Endothelial cell of umbilical vein (primary cell): ENCODE measurements at regions not wholly inside any gene's neighbourhood (a gene's known extent, or its start where the extent isn't known, plus 50 kb on each side); places are given as distances from the start of the nearest gene placed in this dataset.

Experiments
- BruUV-seq: library from RNA; stranded (reverse); fragments of 400-500 nt; replicated peaks from 2 replicates; lab custom pipeline; 2021; lab: Mats Ljungman, UMichigan
- CTCF ChIA-PET: fragments of 300-600, 350-600 bp; sonication (Branson Sonifier 250); formaldehyde crosslinking; loops from one replicate; lab custom pipeline; 2021; ENCODE audit warnings: antibody characterized with exemption, inconsistent platforms; lab: Charles Lee
- POLR2A ChIA-PET: fragments of 300-600, 350-600 bp; sonication (Branson Sonifier 250); formaldehyde crosslinking; loops from one replicate; lab custom pipeline; 2021; ENCODE audit warnings: antibody characterized with exemption, inconsistent platforms; lab: Charles Lee
- DNase-seq: peaks from one replicate; pipeline ENCODE4 v3.0.0-alpha.2; 2011; ENCODE audit warnings: low read depth, low spot score
- FAIRE-seq: peaks from 2 replicates; lab custom pipeline; 2011; peaks lifted over from hg19 to GRCh38; lab: Jason Lieb, UNC
- H2AFZ ChIP-seq: 2 replicates; pipeline ENCODE4 v1.6.0; 2012; ENCODE audit warnings: low read depth, low read length, control low read depth, inconsistent platforms
- H3K27ac ChIP-seq: 2 replicates; pipeline ENCODE4 v1.5.1; 2011; ENCODE audit warnings: low read depth, mild to moderate bottlenecking, control low read depth, low read length, moderate library complexity; ENCODE audit not compliant: insufficient read depth
- H3K27me3 ChIP-seq, 2 experiments: 2 replicates each; pipeline versions ENCODE4 v1.6.0 to v1.6.1; 2011; ENCODE audit warnings: low read length in 2 of 2, mixed read lengths in 1 of 2; ENCODE audit not compliant: control insufficient read depth in 2 of 2, insufficient read depth in 2 of 2
- H3K36me3 ChIP-seq, 2 experiments: 2 replicates in 1 of 2; 3 replicates in 1 of 2; pipeline ENCODE4 v1.5.1; 2011; ENCODE audit warnings: low read length in 2 of 2, mild to moderate bottlenecking in 1 of 2, moderate library complexity in 1 of 2; ENCODE audit not compliant: control insufficient read depth in 2 of 2, insufficient read depth in 2 of 2; ENCODE audit errors: extremely low read depth in 1 of 2
- H3K4me1 ChIP-seq: 3 replicates; pipeline ENCODE4 v1.5.1; 2011; ENCODE audit warnings: mild to moderate bottlenecking, low read length; ENCODE audit not compliant: control insufficient read depth, insufficient read depth; ENCODE audit errors: extremely low read depth
- H3K4me2 ChIP-seq: 2 replicates; pipeline ENCODE4 v1.6.1; 2011; ENCODE audit warnings: low read length, control low read depth, mixed read lengths; ENCODE audit not compliant: insufficient read depth
- H3K4me3 ChIP-seq, 3 experiments: fragments of 200-600 bp in 1 of 3; sonication (generic), shearing (Covaris generic) in 1 of 3; replicated peaks in 1 of 3; 2 replicates each; pipeline ENCODE4 v1.5.1; 2011 to 2016; ENCODE audit warnings: control low read depth in 3 of 3, low read length in 3 of 3, mild to moderate bottlenecking in 2 of 3, inconsistent platforms in 1 of 3, low read depth in 1 of 3, moderate library complexity in 1 of 3; ENCODE audit not compliant: insufficient read depth in 1 of 3
- H3K79me2 ChIP-seq: 2 replicates; pipeline ENCODE4 v1.6.0; 2012; ENCODE audit warnings: low read length, inconsistent platforms; ENCODE audit not compliant: control insufficient read depth, insufficient read depth
- H3K9ac ChIP-seq: replicated peaks from 2 replicates; pipeline ENCODE3; 2011; ENCODE audit warnings: low read length, control low read depth; ENCODE audit not compliant: insufficient read depth; ENCODE audit errors: extremely low read depth
- H3K9me1 ChIP-seq: replicated peaks from 3 replicates; pipeline ENCODE4 v1.6.0; 2011; ENCODE audit warnings: mild to moderate bottlenecking, low read length; ENCODE audit not compliant: control insufficient read depth, insufficient read depth; ENCODE audit errors: extremely low read depth
- H3K9me3 ChIP-seq: replicated peaks from 2 replicates; pipeline ENCODE4 v1.5.1; 2012; ENCODE audit warnings: low read length, inconsistent platforms; ENCODE audit not compliant: control insufficient read depth, insufficient read depth
- H4K20me1 ChIP-seq: replicated peaks from 2 replicates; pipeline ENCODE3; 2011; ENCODE audit warnings: mild to moderate bottlenecking, low read length; ENCODE audit not compliant: control insufficient read depth, insufficient read depth; ENCODE audit errors: extremely low read depth
- CTCF ChIP-seq, 2 donors: IDR thresholded peaks; 1 replicate in 1 of 2; 2 replicates in 1 of 2; pipeline ENCODE4 v1.5.1; 2011; ENCODE audit warnings: low read length in 2 of 2, mild to moderate bottlenecking in 2 of 2, moderate library complexity in 2 of 2, control low read depth in 1 of 2, inconsistent platforms in 1 of 2, low read depth in 1 of 2; ENCODE audit not compliant: insufficient read depth in 1 of 2; ENCODE audit errors: extremely low read depth in 1 of 2
- EZH2 ChIP-seq: IDR thresholded peaks from 2 replicates; pipeline ENCODE4 v1.6.1; 2012; ENCODE audit warnings: borderline replicate concordance, low read depth, mild to moderate bottlenecking, moderate library complexity, low read length, inconsistent platforms; ENCODE audit not compliant: severe bottlenecking
- FOS ChIP-seq: IDR thresholded peaks from 2 replicates; pipeline ENCODE4 v1.6.1; 2011; ENCODE audit warnings: mild to moderate bottlenecking, low read length, moderate library complexity, borderline replicate concordance; ENCODE audit not compliant: insufficient read depth
- GATA2 ChIP-seq: IDR thresholded peaks from 2 replicates; pipeline ENCODE4 v1.7.0; 2011; ENCODE audit warnings: low read depth, mild to moderate bottlenecking, moderate library complexity, mixed read lengths, low read length; ENCODE audit not compliant: insufficient read length, insufficient read depth
- JUN ChIP-seq: IDR thresholded peaks from 2 replicates; pipeline ENCODE4 v1.6.1; 2011; ENCODE audit warnings: borderline replicate concordance, low read depth; ENCODE audit not compliant: insufficient read length, insufficient read depth
- MAX ChIP-seq: IDR thresholded peaks from 2 replicates; pipeline ENCODE4 v1.6.1; 2011; ENCODE audit not compliant: insufficient read depth, insufficient read length
- MYC ChIP-seq: IDR thresholded peaks from one replicate; pipeline ENCODE4 v1.6.1; 2011; ENCODE audit warnings: mild to moderate bottlenecking, low read depth, low read length
- POLR2A ChIP-seq: IDR thresholded peaks from 2 replicates; pipeline ENCODE4 v1.6.1; 2012; ENCODE audit warnings: low read depth, mild to moderate bottlenecking, control low read depth, low read length
- POLR2AphosphoS5 ChIP-seq: IDR thresholded peaks from 2 replicates; pipeline ENCODE4 v1.6.1; 2012; ENCODE audit warnings: low read depth, mild to moderate bottlenecking, control low read depth, low read length, moderate library complexity; ENCODE audit not compliant: insufficient read depth
- dilution Hi-C: fragments of 300-500 bp; cut with MboI; formaldehyde crosslinking; loops from one replicate; pipeline ENCODE4 v1.15.0; 2019; ENCODE audit warnings: low sequenced_read_pairs; ENCODE audit not compliant: extremely low pct_ligation_motif_present
- intact Hi-C: fragments of 100-400 bp; cut with micrococcal nuclease; formaldehyde crosslinking; loops from one replicate; pipeline ENCODE4 v1.10.0; 2022

GRCh38 chr11:87456499-87456898, 418.8 kb downstream of the TMEM135 start:
- FAIRE-seq (no peak), DNase-seq (no peak)
- intact Hi-C loops = no loop called here
- H3K27me3 ChIP-seq = no peaks in the 10 kb centered on the region
- no peak overlapping the region for H3K4me2 ChIP-seq
- no peaks in the 10 kb centered on the region for H3K36me3 ChIP-seq
- no peaks in the 10 kb centered on the region for H3K9me3 ChIP-seq
- ChIA-PET POLR2A (no interaction called here), CTCF (interaction anchor here (1.0 kb wide), 1 partner anchor 12 kb away, joined by 3 read pairs; no protein-coding TSS in a partner anchor)
- H3K79me2 ChIP-seq = no peaks in the 10 kb centered on the region
- BruUV-seq = no TSS peak
- H2AFZ ChIP-seq = no peak overlapping the region
- H3K27ac ChIP-seq = no peak overlapping the region
- H3K4me3 ChIP-seq = no peak overlapping the region
- dilution Hi-C loops = no loop called here
- no peak overlapping the region for H3K9ac ChIP-seq
- no peaks in the 10 kb centered on the region for H3K9me1 ChIP-seq
- no peaks in the 10 kb centered on the region for H3K4me1 ChIP-seq
- TF ChIP-seq POLR2AphosphoS5 = no peak
- no peak for TF ChIP-seq GATA2
- TF ChIP-seq FOS = no peak
- TF ChIP-seq CTCF (IDR thresholded peaks at IDR 0.05; ENCODE audit: extremely low read depth in 1 of 2, insufficient read depth in 1 of 2, low read depth in 1 of 2, low read length in 2 of 2) = no peak
- TF ChIP-seq EZH2 = no peak
- TF ChIP-seq JUN = no peak
- no peak for TF ChIP-seq POLR2A
- no peak for TF ChIP-seq MAX
- no peak for TF ChIP-seq MYC
- no peaks in the 10 kb centered on the region for H4K20me1 ChIP-seq
